ENCODE measurements at regions not wholly inside any gene's neighbourhood (a gene's known extent, or its start where the extent isn't known, plus 50 kb on each side); places are given as distances from the start of the nearest gene placed in this dataset.

DNA sequence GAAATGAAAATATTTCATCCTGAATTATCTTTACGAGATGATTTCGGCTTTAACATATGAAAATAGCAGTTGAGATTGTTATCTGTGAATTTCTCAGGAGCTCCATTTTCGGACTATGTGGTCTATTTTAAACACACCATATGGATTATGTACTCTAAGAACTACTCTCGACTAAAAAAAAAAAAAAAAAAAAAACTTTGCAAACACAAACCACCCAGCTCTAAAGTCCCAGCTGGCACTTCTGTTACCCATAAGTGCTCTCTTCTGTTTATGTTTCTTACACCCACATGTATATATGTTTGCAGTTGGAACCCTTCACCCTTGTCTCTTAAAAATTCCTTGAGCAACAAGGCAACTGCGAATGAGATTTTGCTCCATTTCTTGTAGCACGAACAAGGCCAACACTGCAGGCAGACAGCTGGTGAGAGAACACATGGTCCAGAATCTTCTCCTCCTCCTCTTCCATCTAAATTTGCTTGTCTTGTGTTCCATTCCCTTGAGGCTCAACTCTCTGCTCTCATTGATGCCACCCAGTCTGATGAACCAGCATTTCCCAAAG, 172.7 kb upstream of the HCCS start:
- DNase-seq (ENCODE audit: low read depth in 1 of 2, low spot score in 1 of 2) (no peak), FAIRE-seq (no peak), ATAC-seq (no peak)
- ChIA-PET POLR2A (no interaction called here), CTCF (interaction anchor here (0.7 kb wide), 1 partner anchor 58 kb away, joined by 3 read pairs; no protein-coding TSS in a partner anchor)
- no peak for TF ChIP-seq CBX2 (IDR thresholded peaks at IDR 0.05; ENCODE audit: borderline replicate concordance, low read depth)
- TF ChIP-seq MAFK (IDR thresholded peaks at IDR 0.05; ENCODE audit: partially characterized antibody), result no peak
- no peak for TF ChIP-seq HDAC2 (IDR thresholded peaks at IDR 0.05)
- TF ChIP-seq NR3C1 (IDR thresholded peaks at IDR 0.05), result no peak
- TF ChIP-seq, protein P1, sequence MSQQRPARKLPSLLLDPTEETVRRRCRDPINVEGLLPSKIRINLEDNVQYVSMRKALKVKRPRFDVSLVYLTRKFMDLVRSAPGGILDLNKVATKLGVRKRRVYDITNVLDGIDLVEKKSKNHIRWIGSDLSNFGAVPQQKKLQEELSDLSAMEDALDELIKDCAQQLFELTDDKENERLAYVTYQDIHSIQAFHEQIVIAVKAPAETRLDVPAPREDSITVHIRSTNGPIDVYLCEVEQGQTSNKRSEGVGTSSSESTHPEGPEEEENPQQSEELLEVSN (IDR thresholded peaks at IDR 0.05; ENCODE audit: borderline replicate concordance, low read depth), result no peak
- no peak for TF ChIP-seq PHF8 (IDR thresholded peaks at IDR 0.05; ENCODE audit: borderline replicate concordance, low read depth)
- TF ChIP-seq JUNB (IDR thresholded peaks at IDR 0.05), result no peak
- 83% methylated on average over 6 of the region's 6 CpGs for WGBS (ENCODE audit: missing lambda C conversion rate)
- H3K27ac ChIP-seq, result no peak overlapping the region; a peak in 1 of 6 replicates
- no peak overlapping the region for H3K4me2 ChIP-seq
- H3K4me3 ChIP-seq, result no peak overlapping the region
- H3K9me3 ChIP-seq, result no peaks in the 10 kb centered on the region
- H3K4me1 ChIP-seq, result peaks cover 9% of the 10 kb centered on the region; the same call in 1 of the 3 replicates

- Histone ChIP-seq H3K4me3 (no peak overlapping the region), H3K4me2 (peak overlapping the region; percentile 8; the same call in 2 of the 3 replicates), H3K4me1 (peaks cover 9% of the 10 kb centered on the region; the same call in 1 of the 3 replicates), H3K27ac (no peak overlapping the region; a peak in 1 of 6 replicates), H3K9me3 (no peaks in the 10 kb centered on the region)
- no peak for FAIRE-seq
- TF ChIP-seq, protein P1 (IDR thresholded peaks at IDR 0.05; ENCODE audit: borderline replicate concordance, low read depth), result no peak
- TF ChIP-seq FOSL2 (IDR thresholded peaks at IDR 0.05) (no peak), FOSL2 (CRISPR knock-in tag; IDR thresholded peaks at IDR 0.05) (peak; percentile 37; the same call in 1 of the 2 replicates), ESRRA (IDR thresholded peaks at IDR 0.05; ENCODE audit: borderline replicate concordance, low read length) (no peak), BCL3 (IDR thresholded peaks at IDR 0.05) (no peak), HDAC2 (IDR thresholded peaks at IDR 0.05) (no peak), RFX5 (IDR thresholded peaks at IDR 0.05) (no peak), NFE2L2 (conservative IDR thresholded peaks at IDR 0.05; ENCODE audit: low read length) (no peak), BHLHE40 (IDR thresholded peaks at IDR 0.05; ENCODE audit: low read depth, low read length) (no peak)
- CTCF ChIA-PET, result no interaction called here
- no peak for ATAC-seq
- WGBS (ENCODE audit: missing lambda C conversion rate), result 38% methylated on average over 2 of the region's 2 CpGs
- DNase-seq (ENCODE audit: low read depth in 1 of 2, low spot score in 1 of 2), result peak; percentile 0 to 4
- POLR2A ChIA-PET, result no interaction called here
These were observed 171.7 kb upstream of the HCCS start for GRCh38 chrX:10939424-10939823.

DNA sequence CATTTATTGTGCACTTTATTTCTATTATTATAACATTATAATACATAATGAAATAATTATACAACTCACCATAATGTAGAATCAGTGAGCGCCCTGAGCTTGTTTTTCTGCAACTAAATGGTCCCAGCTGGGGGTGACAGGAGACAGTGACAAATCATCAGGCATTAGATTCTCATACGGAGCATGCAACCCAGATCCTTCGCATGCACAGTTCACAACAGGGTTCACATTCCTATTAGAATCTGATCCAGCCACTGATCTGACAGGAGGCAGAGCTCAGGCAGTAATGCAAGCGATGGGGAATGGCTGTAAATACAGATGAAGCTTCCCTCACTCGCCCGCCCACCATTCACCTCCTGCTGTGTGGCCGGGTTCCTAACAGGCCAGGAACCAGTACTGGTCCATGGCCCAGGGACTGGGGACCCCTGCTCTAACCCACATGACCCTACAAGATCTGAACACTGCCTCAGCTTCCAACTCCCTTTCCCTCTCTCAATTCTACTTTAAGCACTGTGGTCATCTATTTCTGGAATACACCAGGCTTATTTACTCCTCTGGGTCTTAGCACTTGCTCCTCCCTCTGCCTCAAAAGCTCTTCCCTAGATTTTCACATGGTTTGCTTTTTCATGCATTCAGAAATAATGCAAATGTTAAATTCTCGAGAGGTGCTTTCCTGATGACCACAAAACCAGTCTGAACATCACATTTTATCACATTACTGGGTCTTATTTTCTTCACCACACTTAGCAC, 166.8 kb upstream of the HCCS start:
- no peaks in the 10 kb centered on the region for H3K9me3 ChIP-seq
- ChIA-PET POLR2A (no interaction called here), CTCF (no interaction called here)
- ATAC-seq, result no peak
- peaks cover 5% of the 10 kb centered on the region; the same call in 1 of the 3 replicates for H3K4me1 ChIP-seq
- no peak overlapping the region for H3K4me2 ChIP-seq
- no peak overlapping the region for H3K4me3 ChIP-seq
- 80% methylated on average over 8 of the region's 8 CpGs for WGBS (ENCODE audit: missing lambda C conversion rate)
- no peak for DNase-seq (ENCODE audit: low read depth in 1 of 2, low spot score in 1 of 2)
- no peak for FAIRE-seq
- H3K27ac ChIP-seq, result no peak overlapping the region
- TF ChIP-seq USF2 (IDR thresholded peaks at IDR 0.05) (no peak), RCOR1 (IDR thresholded peaks at IDR 0.05; ENCODE audit: low read depth, low read length) (no peak), EHMT2 (IDR thresholded peaks at IDR 0.05; ENCODE audit: low read depth) (no peak), MYC (IDR thresholded peaks at IDR 0.05; ENCODE audit: borderline replicate concordance, low read length) (no peak), RAD21 (conservative IDR thresholded peaks at IDR 0.05 in 1 of 2, IDR thresholded peaks at IDR 0.05 in 1 of 2) (no peak), ATOH8 (CRISPR knock-in tag; IDR thresholded peaks at IDR 0.05; ENCODE audit: low read depth) (no peak), GATA3 (IDR thresholded peaks at IDR 0.05; ENCODE audit: borderline replicate concordance) (no peak), JUNB (IDR thresholded peaks at IDR 0.05) (no peak), CBX8 (IDR thresholded peaks at IDR 0.05) (no peak), CEBPB (IDR thresholded peaks at IDR 0.05) (no peak), NR3C1 (IDR thresholded peaks at IDR 0.05) (no peak), HEYL (CRISPR knock-in tag; IDR thresholded peaks at IDR 0.05) (no peak)
- TF ChIP-seq, protein P2, sequence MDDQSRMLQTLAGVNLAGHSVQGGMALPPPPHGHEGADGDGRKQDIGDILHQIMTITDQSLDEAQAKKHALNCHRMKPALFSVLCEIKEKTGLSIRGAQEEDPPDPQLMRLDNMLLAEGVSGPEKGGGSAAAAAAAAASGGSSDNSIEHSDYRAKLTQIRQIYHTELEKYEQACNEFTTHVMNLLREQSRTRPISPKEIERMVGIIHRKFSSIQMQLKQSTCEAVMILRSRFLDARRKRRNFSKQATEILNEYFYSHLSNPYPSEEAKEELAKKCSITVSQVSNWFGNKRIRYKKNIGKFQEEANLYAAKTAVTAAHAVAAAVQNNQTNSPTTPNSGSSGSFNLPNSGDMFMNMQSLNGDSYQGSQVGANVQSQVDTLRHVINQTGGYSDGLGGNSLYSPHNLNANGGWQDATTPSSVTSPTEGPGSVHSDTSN (IDR thresholded peaks at IDR 0.05), result no peak
